ENCODE measurements at regions not wholly inside any gene's neighbourhood (a gene's known extent, or its start where the extent isn't known, plus 50 kb on each side); places are given as distances from the start of the nearest gene placed in this dataset.
"Not testable (repeated sequence)": the region's sequence is repeated elsewhere in the genome, so short reads cannot be mapped to it uniquely, and the experiment has no call there.

- DNase-seq: no peak
Measured at GRCh38 chr1:5632224-5632623, 360.0 kb downstream of the NPHP4 start.

- no peak for DNase-seq
Measured at GRCh38 chr1:5628416-5628815, 363.8 kb downstream of the NPHP4 start.

- DNase-seq: no peak
Measured at GRCh38 chr1:5623399-5623798, 368.8 kb downstream of the NPHP4 start.

GRCh38 chr1:5622412-5622811 lies 369.8 kb downstream of the NPHP4 start:
- DNase-seq: no peak

- no peak for DNase-seq
Measured at GRCh38 chr1:5621692-5622091, 370.5 kb downstream of the NPHP4 start.

GRCh38 chr1:5620997-5621396 lies 371.2 kb downstream of the NPHP4 start:
- peak; percentile 23 for DNase-seq

- no peak for DNase-seq
Measured at GRCh38 chr1:5620418-5620817, 371.8 kb downstream of the NPHP4 start.

GRCh38 chr1:5619469-5619868 lies 372.8 kb downstream of the NPHP4 start:
- no peak for DNase-seq

- no peak for DNase-seq
Measured at GRCh38 chr1:5617546-5617945, 374.7 kb downstream of the NPHP4 start.

GRCh38 chr1:5617179-5617520 lies 375.1 kb downstream of the NPHP4 start:
- DNase-seq: no peak

GRCh38 chr1:5616366-5617178 lies 375.7 kb downstream of the NPHP4 start:
- DNase-seq: no peak

- no peak for DNase-seq
Measured at GRCh38 chr1:5615076-5615475, 377.1 kb downstream of the NPHP4 start.

- no peak for DNase-seq
Measured at GRCh38 chr1:5613900-5614299, 378.3 kb downstream of the NPHP4 start.

GRCh38 chr1:5611851-5612250 lies 380.4 kb downstream of the NPHP4 start:
- DNase-seq: no peak

- no peak for DNase-seq
Measured at GRCh38 chr1:5611431-5611830, 380.8 kb downstream of the NPHP4 start.

- DNase-seq: no peak
Measured at GRCh38 chr1:5610432-5610831, 381.8 kb downstream of the NPHP4 start.

GRCh38 chr1:5603353-5604104 lies 388.7 kb downstream of the NPHP4 start:
- DNase-seq: no peak

GRCh38 chr1:5602718-5603117 lies 389.5 kb downstream of the NPHP4 start:
- DNase-seq: not testable (repeated sequence)

GRCh38 chr1:5601516-5601915 lies 390.7 kb downstream of the NPHP4 start:
- DNase-seq: no peak

GRCh38 chr1:5599541-5599940 lies 392.7 kb downstream of the NPHP4 start:
- DNase-seq: no peak

GRCh38 chr1:5598824-5599395 lies 393.3 kb downstream of the NPHP4 start:
- DNase-seq: no peak

- no peak for DNase-seq
Measured at GRCh38 chr1:5597991-5598823, 394.0 kb downstream of the NPHP4 start.

All from right kidney (tissue), 1 donor.